Ectodermal cell (in vitro differentiated cells): ENCODE measurements at regions not wholly inside any gene's neighbourhood (a gene's known extent, or its start where the extent isn't known, plus 50 kb on each side); places are given as distances from the start of the nearest gene placed in this dataset.

ENCODE experiments used
- H3K27ac ChIP-seq: 2 replicates; pipeline ENCODE4 v1.7.0; 2013; ENCODE audit warnings: mild to moderate bottlenecking, low read depth, low read length; ENCODE audit not compliant: insufficient read depth, poor library complexity, severe bottlenecking
- H3K27me3 ChIP-seq: 2 replicates; pipeline ENCODE4 v1.7.0; 2013; ENCODE audit warnings: mild to moderate bottlenecking, low read length; ENCODE audit not compliant: insufficient read depth, control insufficient read depth, poor library complexity, severe bottlenecking
- H3K36me3 ChIP-seq: one replicate; pipeline ENCODE4 v1.7.0; 2013; ENCODE audit warnings: low read length; ENCODE audit not compliant: control insufficient read depth, insufficient read depth
- H3K4me1 ChIP-seq: one replicate; pipeline ENCODE4 v1.7.0; 2013; ENCODE audit warnings: low read length; ENCODE audit not compliant: control insufficient read depth, insufficient read depth
- H3K4me3 ChIP-seq: 2 replicates; pipeline ENCODE4 v1.7.0; 2013; ENCODE audit warnings: low read depth, low read length, control low read depth; ENCODE audit not compliant: insufficient read depth
- H3K9me3 ChIP-seq: 2 replicates; pipeline ENCODE4 v1.7.0; 2013; ENCODE audit warnings: mild to moderate bottlenecking, low read length, moderate library complexity; ENCODE audit not compliant: control insufficient read depth
- WGBS, 2 experiments: methylation state at CpG; one replicate each; pipeline ENCODE4 v1.1.7; 2013; ENCODE audit warnings: missing lambda C conversion rate in 2 of 2; 5-methylcytosine and 5-hydroxymethylcytosine counted together

DNA sequence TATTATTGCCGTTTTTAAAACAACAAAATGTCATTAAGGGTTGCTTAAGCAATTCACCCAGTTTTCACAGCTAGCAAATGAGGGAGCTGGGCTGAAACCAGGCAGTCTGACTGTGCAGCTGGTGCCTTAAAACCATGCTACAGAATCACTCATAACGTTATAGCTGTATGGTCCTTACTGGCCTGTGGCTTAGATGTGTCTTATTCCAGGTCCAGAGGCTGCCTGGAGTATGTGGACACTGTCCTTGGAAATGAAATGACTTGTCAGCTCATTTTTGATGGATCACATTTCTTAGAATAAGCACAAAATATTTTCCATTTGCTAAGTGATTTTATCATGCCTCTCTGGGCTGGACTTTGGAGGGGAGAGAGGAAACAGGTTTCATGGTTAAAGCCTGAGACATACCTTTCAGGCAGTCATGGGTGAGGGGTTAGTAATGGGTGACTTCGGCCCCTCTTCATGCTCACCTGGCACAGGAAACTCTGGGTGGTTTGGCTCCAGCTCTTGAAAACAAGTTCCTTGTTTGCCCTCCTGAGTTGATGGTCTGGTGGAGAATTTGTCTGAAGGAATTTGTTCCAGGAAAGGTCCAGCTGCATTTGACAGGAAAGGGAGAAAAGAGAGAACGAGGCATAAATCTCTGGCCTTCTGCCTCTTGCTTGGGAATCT, 823.2 kb downstream of the DHX35 start:
- no peaks in the 10 kb centered on the region for H3K27me3 ChIP-seq
- H3K9me3 ChIP-seq: peaks cover 6% of the 10 kb centered on the region
- no peak overlapping the region for H3K27ac ChIP-seq
- H3K36me3 ChIP-seq: no peaks in the 10 kb centered on the region
- whole genome bisulfite sequencing, 2 experiments: 94% methylated on average over 4 of the region's 4 CpGs
- no peaks in the 10 kb centered on the region for H3K4me1 ChIP-seq
- no peak overlapping the region for H3K4me3 ChIP-seq

GRCh38 chr20:39784693-39785092, 822.5 kb downstream of the DHX35 start:
- H3K4me3 ChIP-seq: no peak overlapping the region
- no peaks in the 10 kb centered on the region for H3K4me1 ChIP-seq
- no peaks in the 10 kb centered on the region for H3K27me3 ChIP-seq
- H3K9me3 ChIP-seq: peaks cover 6% of the 10 kb centered on the region
- WGBS, 2 experiments: 100% methylated on average over 1 of the region's 1 CpG; no CpG with 5 or more reads in 1 of the 2 experiments
- no peak overlapping the region for H3K27ac ChIP-seq
- H3K36me3 ChIP-seq: no peaks in the 10 kb centered on the region

- Histone ChIP-seq H3K27ac (no peak overlapping the region), H3K27me3 (no peaks in the 10 kb centered on the region), H3K36me3 (no peaks in the 10 kb centered on the region), H3K9me3 (peaks cover 6% of the 10 kb centered on the region), H3K4me1 (peaks cover 6% of the 10 kb centered on the region), H3K4me3 (no peak overlapping the region)
- 65 to 71% methylated on average over 5 of the region's 5 CpGs for WGBS, 2 experiments
Observed at GRCh38 chr20:39778847-39779604, 816.9 kb downstream of the DHX35 start.

GRCh38 chr20:39778431-39778830, 816.3 kb downstream of the DHX35 start:
- Histone ChIP-seq H3K36me3 (no peaks in the 10 kb centered on the region), H3K27ac (no peak overlapping the region), H3K27me3 (no peaks in the 10 kb centered on the region), H3K9me3 (peaks cover 3% of the 10 kb centered on the region), H3K4me3 (no peak overlapping the region), H3K4me1 (peaks cover 6% of the 10 kb centered on the region)
- WGBS, 2 experiments: 89 to 97% methylated on average over 2 of the region's 2 CpGs

DNA sequence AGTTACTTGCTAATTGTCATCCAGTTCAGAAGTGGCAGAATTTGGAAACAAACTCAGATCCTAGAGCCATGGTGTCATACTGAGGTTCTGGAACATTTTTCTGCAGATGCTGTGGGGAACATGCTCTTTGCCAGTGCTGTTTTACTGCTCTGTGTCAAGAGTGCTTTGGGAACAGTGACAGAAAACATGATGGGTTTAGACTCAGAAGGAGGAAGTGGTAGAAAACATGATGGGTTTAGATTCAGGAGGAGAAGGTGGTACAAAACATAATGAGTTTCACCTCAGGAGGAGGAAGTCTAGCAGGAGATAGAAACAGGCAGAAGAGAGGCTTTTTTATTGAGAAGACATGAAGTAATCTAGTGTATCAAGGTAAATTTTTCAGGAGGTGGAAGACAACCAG, 815.5 kb downstream of the DHX35 start:
- Histone ChIP-seq H3K9me3 (no peaks in the 10 kb centered on the region), H3K27ac (no peak overlapping the region), H3K27me3 (no peaks in the 10 kb centered on the region)

GRCh38 chr20:39775110-39775509, 813.0 kb downstream of the DHX35 start:
- Histone ChIP-seq H3K9me3 (no peaks in the 10 kb centered on the region), H3K27ac (no peak overlapping the region), H3K27me3 (no peaks in the 10 kb centered on the region), H3K4me3 (no peak overlapping the region), H3K36me3 (no peaks in the 10 kb centered on the region), H3K4me1 (peaks cover 6% of the 10 kb centered on the region)
- WGBS, 2 experiments: 91 to 92% methylated on average over 3 of the region's 3 CpGs

More for the DNA sequence above, 815.5 kb downstream of the DHX35 start:
- Histone ChIP-seq H3K4me3 (no peak overlapping the region), H3K36me3 (no peaks in the 10 kb centered on the region), H3K4me1 (peaks cover 6% of the 10 kb centered on the region)

- no peaks in the 10 kb centered on the region for H3K27me3 ChIP-seq
- no peak overlapping the region for H3K4me3 ChIP-seq
- H3K4me1 ChIP-seq: no peaks in the 10 kb centered on the region
- no peaks in the 10 kb centered on the region for H3K36me3 ChIP-seq
- H3K9me3 ChIP-seq: no peaks in the 10 kb centered on the region
- 95 to 96% methylated on average over 5 of the region's 5 CpGs for WGBS, 2 experiments
- H3K27ac ChIP-seq: no peak overlapping the region
Observed at GRCh38 chr20:39773380-39774000, 811.3 kb downstream of the DHX35 start.

DNA sequence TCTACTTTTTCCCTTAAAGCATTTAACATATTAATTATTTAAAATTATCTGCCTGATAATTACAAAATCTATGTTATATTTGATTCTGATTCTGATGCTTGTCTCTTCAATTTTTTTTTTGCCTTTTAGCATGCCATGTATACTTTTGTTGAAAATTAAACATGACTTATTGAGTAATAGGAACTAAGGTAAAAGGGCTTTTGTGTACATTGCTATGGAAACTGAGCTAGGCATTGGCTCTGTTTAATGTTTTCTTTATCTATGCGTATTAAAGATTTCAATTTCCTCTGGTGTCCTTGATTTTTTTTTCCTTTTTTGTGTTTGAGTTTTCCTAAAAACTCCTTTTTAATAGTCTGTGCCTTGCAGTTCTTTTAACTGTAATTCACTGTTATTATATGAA, 805.2 kb downstream of the DHX35 start:
- Histone ChIP-seq H3K4me3 (no peak overlapping the region), H3K27me3 (no peaks in the 10 kb centered on the region), H3K4me1 (no peaks in the 10 kb centered on the region), H3K36me3 (no peaks in the 10 kb centered on the region), H3K27ac (no peak overlapping the region), H3K9me3 (no peaks in the 10 kb centered on the region)
- 86 to 95% methylated on average over 1 of the region's 1 CpG for WGBS, 2 experiments

GRCh38 chr20:39766333-39766732, 804.2 kb downstream of the DHX35 start:
- Histone ChIP-seq H3K27me3 (no peaks in the 10 kb centered on the region), H3K4me3 (no peak overlapping the region), H3K4me1 (no peaks in the 10 kb centered on the region), H3K27ac (no peak overlapping the region), H3K36me3 (no peaks in the 10 kb centered on the region), H3K9me3 (no peaks in the 10 kb centered on the region)
- WGBS, 2 experiments: 40 to 83% methylated on average over 1 of the region's 1 CpG

DNA sequence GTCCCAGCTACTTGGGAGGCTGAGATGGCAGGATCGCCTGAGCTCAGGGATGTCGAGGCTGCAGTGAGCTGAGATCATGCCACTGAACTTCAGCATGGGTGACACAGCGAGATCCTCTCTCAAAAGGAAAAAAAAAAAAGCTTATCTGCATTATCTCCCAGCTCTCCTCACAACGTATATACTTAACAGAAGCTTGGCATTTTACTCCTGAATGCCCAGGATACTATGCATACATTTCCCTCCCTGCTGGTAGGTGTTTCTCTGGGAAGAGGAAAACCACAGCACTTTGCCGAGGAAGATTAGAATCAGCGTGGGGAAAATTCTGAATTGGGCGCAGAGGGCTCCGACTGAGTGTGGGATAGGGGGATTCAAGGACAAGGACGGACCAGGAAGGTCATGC, 800.6 kb downstream of the DHX35 start:
- 85 to 89% methylated on average over 8 to 9 of the region's 9 CpGs for whole genome bisulfite sequencing, 2 experiments
- Histone ChIP-seq H3K4me1 (no peaks in the 10 kb centered on the region), H3K9me3 (no peaks in the 10 kb centered on the region), H3K36me3 (no peaks in the 10 kb centered on the region), H3K27me3 (no peaks in the 10 kb centered on the region), H3K27ac (no peak overlapping the region), H3K4me3 (no peak overlapping the region)
